Muscle layer of colon (tissue), 2 donors: ENCODE measurements at regions not wholly inside any gene's neighbourhood (a gene's known extent, or its start where the extent isn't known, plus 50 kb on each side); places are given as distances from the start of the nearest gene placed in this dataset.

Source experiments
- H3K27ac ChIP-seq: one replicate; pipeline ENCODE4 v1.7.0; 2013; ENCODE audit warnings: low read depth, mild to moderate bottlenecking, low read length, moderate library complexity
- H3K27me3 ChIP-seq, 2 donors: one replicate each; pipeline ENCODE4 v1.7.0; 2013; ENCODE audit warnings: low read length in 2 of 2, mild to moderate bottlenecking in 2 of 2; ENCODE audit not compliant: insufficient read depth in 2 of 2, control insufficient read depth in 1 of 2
- H3K36me3 ChIP-seq: one replicate; pipeline ENCODE4 v1.7.0; 2013; ENCODE audit warnings: mild to moderate bottlenecking, low read length; ENCODE audit not compliant: insufficient read depth
- H3K4me1 ChIP-seq: one replicate; pipeline ENCODE4 v1.7.0; 2013; ENCODE audit warnings: mild to moderate bottlenecking, low read length; ENCODE audit not compliant: insufficient read depth
- H3K4me3 ChIP-seq, 2 donors: one replicate each; pipeline ENCODE4 v1.7.0; 2013; ENCODE audit warnings: low read length in 2 of 2, low read depth in 1 of 2, mild to moderate bottlenecking in 1 of 2, moderate library complexity in 1 of 2
- H3K9ac ChIP-seq: one replicate; pipeline ENCODE4 v1.7.0; 2013; ENCODE audit warnings: low read length
- H3K9me3 ChIP-seq: one replicate; pipeline ENCODE4 v1.7.0; 2013; ENCODE audit warnings: mild to moderate bottlenecking, low read length
- donor health status: abdominal sarcoma.
- donor health status: Adenocarcinoma of cecum.

DNA sequence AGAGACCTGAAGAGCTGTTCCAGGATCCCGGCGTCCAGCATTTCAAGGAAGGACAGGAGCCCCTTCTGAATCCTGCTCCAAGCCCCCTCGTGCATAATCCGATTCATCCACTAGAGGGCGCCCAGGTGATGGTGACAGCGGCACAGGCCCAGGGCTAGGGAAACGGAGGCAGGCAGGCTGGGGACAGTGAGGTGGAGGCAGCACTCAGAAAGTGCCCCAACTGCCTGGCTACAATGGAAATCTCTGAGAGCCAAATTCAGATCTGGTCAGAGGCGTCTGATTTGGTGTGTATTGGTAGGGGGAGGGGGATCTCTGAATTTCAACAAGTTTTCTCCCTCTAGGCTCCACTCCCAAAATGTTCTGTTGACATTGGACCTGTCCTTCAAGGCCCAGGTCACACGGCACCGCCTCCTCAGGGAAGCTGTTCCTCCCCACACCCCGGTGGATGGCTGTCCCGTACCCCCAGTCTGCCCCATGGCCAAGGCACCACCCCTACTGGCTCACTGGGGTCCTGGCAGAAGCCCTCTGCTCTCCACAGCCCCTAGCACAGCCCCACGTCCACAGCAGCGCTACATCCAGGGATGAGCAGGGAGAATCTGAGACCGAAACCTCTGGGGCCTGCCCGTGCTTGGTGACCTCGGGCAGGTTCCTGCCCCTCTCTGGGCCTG lies 142.9 kb downstream of the CRYBB2 start:
- Histone ChIP-seq H3K9ac (no peak overlapping the region), H3K4me1 (peaks cover 8% of the 10 kb centered on the region)

GRCh38 chr22:25362883-25363240 lies 143.4 kb downstream of the CRYBB2 start:
- no peaks in the 10 kb centered on the region for H3K9me3 ChIP-seq
- H3K36me3 ChIP-seq: peaks cover 13% of the 10 kb centered on the region
- H3K27ac ChIP-seq: no peak overlapping the region
- no peaks in the 10 kb centered on the region for H3K27me3 ChIP-seq
- H3K9ac ChIP-seq: no peak overlapping the region
- peaks cover 8% of the 10 kb centered on the region for H3K4me1 ChIP-seq
- no peak overlapping the region for H3K4me3 ChIP-seq

More for the DNA sequence above, 142.9 kb downstream of the CRYBB2 start:
- Histone ChIP-seq H3K36me3 (peaks cover 18% of the 10 kb centered on the region), H3K4me3 (no peak overlapping the region), H3K27me3 (no peaks in the 10 kb centered on the region), H3K27ac (no peak overlapping the region), H3K9me3 (no peaks in the 10 kb centered on the region)

- Histone ChIP-seq H3K9me3 (no peaks in the 10 kb centered on the region), H3K27me3 (no peaks in the 10 kb centered on the region), H3K9ac (no peak overlapping the region), H3K4me3 (no peak overlapping the region), H3K4me1 (peaks cover 8% of the 10 kb centered on the region), H3K36me3 (peaks cover 11% of the 10 kb centered on the region), H3K27ac (no peak overlapping the region)
Observed at GRCh38 chr22:25363474-25363873, 144.0 kb downstream of the CRYBB2 start.

DNA sequence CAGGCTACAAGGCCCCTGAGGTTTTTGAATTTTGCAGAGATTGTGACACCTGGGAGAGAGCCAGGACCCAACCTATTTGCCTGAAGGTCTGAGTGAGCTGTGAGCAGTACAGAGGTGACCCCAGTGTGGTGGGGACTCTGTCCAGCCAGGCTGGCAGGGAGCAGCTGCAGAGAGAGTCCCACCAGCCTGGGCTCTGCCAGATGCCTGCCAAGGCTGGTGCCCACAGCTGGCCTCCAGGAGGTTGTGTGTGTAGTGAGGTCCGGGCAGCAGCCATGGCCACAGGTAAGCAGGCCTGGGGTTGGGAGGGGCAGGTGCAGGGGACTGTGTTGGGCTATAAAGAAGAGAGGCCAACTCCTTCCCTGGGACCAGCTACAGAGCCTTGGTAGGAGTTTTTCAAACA lies 144.8 kb downstream of the CRYBB2 start:
- H3K9me3 ChIP-seq: no peaks in the 10 kb centered on the region
- H3K27me3 ChIP-seq: no peaks in the 10 kb centered on the region
- H3K27ac ChIP-seq: no peak overlapping the region
- peaks cover 8% of the 10 kb centered on the region for H3K4me1 ChIP-seq
- H3K36me3 ChIP-seq: peaks cover 5% of the 10 kb centered on the region
- no peak overlapping the region for H3K4me3 ChIP-seq
- H3K9ac ChIP-seq: no peak overlapping the region

GRCh38 chr22:25364736-25365241 lies 145.3 kb downstream of the CRYBB2 start:
- Histone ChIP-seq H3K27me3 (no peaks in the 10 kb centered on the region), H3K9ac (no peak overlapping the region), H3K4me3 (no peak overlapping the region), H3K36me3 (peaks cover 2% of the 10 kb centered on the region), H3K9me3 (no peaks in the 10 kb centered on the region), H3K4me1 (peaks cover 8% of the 10 kb centered on the region), H3K27ac (no peak overlapping the region)

DNA sequence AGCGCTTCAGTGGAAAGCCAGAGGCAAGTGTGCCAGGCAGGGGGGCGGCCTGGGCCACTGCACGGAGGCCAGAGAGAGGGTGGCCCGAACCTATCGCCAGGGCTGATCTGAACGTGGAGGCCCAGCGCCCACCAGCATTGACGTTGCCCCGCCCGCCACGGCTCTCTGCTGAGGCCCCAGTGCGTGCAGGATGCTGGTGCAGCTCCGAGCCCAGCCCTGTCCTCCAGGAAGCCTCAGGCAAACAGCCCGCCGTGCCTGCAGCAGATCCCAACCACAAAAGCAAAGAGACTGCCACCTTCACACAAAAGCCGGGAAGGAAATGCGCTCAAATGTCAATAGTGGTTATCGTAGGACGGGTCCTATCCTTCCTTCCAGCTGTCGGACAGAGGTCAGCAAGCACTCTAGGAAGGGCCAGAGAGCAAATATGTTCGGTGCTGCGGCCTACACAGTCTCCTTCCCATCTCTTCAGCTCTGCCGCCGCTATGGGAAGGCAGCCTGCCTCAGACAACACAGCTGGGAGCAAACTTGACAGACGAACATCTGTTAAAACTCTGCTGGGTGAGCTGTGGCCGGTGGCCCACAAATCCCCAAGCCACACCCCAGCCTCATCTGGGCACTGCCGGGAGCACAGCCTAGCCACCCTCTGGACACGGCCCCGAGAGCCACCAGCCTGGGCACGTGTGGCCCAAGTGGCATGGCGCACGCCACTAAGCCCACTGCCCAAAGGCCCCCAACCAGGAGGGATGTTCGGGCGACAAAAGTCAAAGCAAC lies 146.2 kb downstream of the CRYBB2 start:
- H3K4me1 ChIP-seq: peaks cover 8% of the 10 kb centered on the region
- no peaks in the 10 kb centered on the region for H3K27me3 ChIP-seq
- no peaks in the 10 kb centered on the region for H3K9me3 ChIP-seq
- H3K36me3 ChIP-seq: no peaks in the 10 kb centered on the region
- H3K9ac ChIP-seq: no peak overlapping the region
- H3K4me3 ChIP-seq: no peak overlapping the region
- H3K27ac ChIP-seq: no peak overlapping the region

DNA sequence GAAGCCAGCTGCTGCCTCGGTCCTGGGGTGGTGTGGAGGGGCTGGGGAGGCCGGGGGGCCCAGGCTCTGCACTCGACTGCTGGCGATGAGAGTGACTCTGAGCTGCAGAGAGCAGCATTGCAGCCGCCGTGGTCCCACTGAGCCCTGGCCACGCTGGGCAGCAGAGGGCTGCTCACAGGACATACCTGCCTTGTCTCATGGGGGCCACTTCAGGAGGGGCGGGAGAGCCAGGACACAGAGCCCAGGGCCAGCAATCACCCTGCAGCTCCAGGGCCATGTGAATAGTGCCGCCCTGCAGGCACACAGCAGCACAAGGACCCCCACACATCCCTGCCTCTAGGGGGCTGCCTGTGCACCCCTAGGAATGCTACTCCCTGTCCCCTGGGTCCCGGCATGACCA lies 147.0 kb downstream of the CRYBB2 start:
- no peaks in the 10 kb centered on the region for H3K9me3 ChIP-seq
- H3K4me1 ChIP-seq: peaks cover 8% of the 10 kb centered on the region
- H3K27ac ChIP-seq: no peak overlapping the region
- H3K4me3 ChIP-seq: no peak overlapping the region
- no peaks in the 10 kb centered on the region for H3K27me3 ChIP-seq
- no peak overlapping the region for H3K9ac ChIP-seq
- H3K36me3 ChIP-seq: no peaks in the 10 kb centered on the region

GRCh38 chr22:25366876-25367466 lies 147.5 kb downstream of the CRYBB2 start:
- Histone ChIP-seq H3K9ac (no peak overlapping the region), H3K27me3 (no peaks in the 10 kb centered on the region), H3K4me1 (peaks cover 8% of the 10 kb centered on the region), H3K9me3 (no peaks in the 10 kb centered on the region), H3K4me3 (no peak overlapping the region), H3K36me3 (no peaks in the 10 kb centered on the region), H3K27ac (no peak overlapping the region)

DNA sequence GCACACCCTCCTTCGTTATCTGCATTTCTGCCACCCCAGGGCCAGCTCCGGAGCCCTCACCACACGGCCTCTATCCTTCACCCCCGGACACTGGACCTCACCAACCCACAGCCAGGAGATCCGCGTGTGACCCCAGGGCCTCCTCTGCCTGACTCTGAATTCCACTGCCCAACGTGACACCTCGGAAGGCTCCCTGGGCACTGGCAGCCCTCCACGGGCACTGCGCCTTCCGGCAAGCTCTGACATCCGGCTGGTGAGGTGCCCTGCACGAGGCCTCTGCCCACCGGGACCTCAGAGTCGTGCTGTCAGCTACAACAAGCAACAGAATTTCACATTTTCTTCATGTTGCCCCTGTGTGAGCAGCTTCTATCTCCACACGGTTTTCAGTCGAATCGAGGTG lies 148.3 kb downstream of the CRYBB2 start:
- Histone ChIP-seq H3K4me1 (peaks cover 1% of the 10 kb centered on the region), H3K27ac (no peak overlapping the region), H3K9ac (no peak overlapping the region)

GRCh38 chr22:25368271-25368670 lies 148.8 kb downstream of the CRYBB2 start:
- Histone ChIP-seq H3K27me3 (no peaks in the 10 kb centered on the region), H3K4me1 (no peaks in the 10 kb centered on the region), H3K27ac (no peak overlapping the region), H3K9ac (no peak overlapping the region), H3K4me3 (no peak overlapping the region), H3K9me3 (no peaks in the 10 kb centered on the region), H3K36me3 (no peaks in the 10 kb centered on the region)

More for the DNA sequence above, 148.3 kb downstream of the CRYBB2 start:
- Histone ChIP-seq H3K27me3 (no peaks in the 10 kb centered on the region), H3K4me3 (no peak overlapping the region), H3K36me3 (no peaks in the 10 kb centered on the region), H3K9me3 (no peaks in the 10 kb centered on the region)

DNA sequence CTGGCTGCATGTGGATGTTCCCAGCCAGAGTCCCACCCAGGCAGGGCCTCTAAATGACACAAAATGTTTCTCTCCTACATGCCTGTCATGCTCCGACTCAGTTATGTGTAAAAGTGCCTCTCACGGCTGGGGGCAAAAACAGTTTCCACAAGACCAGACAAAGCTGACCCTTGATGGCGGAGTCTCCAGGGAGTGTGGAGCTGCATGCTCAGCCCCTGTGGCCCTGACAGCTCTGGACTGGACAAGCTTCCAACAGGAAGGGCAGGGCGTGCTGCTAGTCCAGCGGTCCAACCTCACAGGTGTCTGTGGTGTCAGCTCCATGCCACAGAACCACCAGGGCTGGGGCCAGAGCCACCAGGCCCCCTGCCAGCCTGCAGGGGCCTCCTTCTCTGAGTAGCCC lies 149.6 kb downstream of the CRYBB2 start:
- Histone ChIP-seq H3K27ac (no peak overlapping the region), H3K9ac (no peak overlapping the region), H3K4me3 (no peak overlapping the region), H3K36me3 (no peaks in the 10 kb centered on the region), H3K9me3 (no peaks in the 10 kb centered on the region), H3K27me3 (no peaks in the 10 kb centered on the region), H3K4me1 (no peaks in the 10 kb centered on the region)
